GM23338 (cell line): ENCODE measurements at regions not wholly inside any gene's neighbourhood (a gene's known extent, or its start where the extent isn't known, plus 50 kb on each side); places are given as distances from the start of the nearest gene placed in this dataset.

Source experiments
- ATAC-seq: fragments of 200-7000 bp; cut with Tn5 transposase; 3 replicates; pipeline ENCODE4 v1.9.1; 2020
- DNase-seq: peaks from one replicate; pipeline ENCODE4 v3.0.0-alpha.2; 2015; ENCODE audit warnings: low spot score
- H2AFZ ChIP-seq: fragments of 200-600 bp; sonication (generic); 2 replicates; pipeline ENCODE4 v1.8.0; 2016; ENCODE audit warnings: antibody characterized with exemption, mild to moderate bottlenecking, moderate library complexity
- H3F3A ChIP-seq: fragments of 200-600 bp; sonication (generic); replicated peaks from 2 replicates; pipeline ENCODE4 v1.8.0; 2017; ENCODE audit warnings: antibody characterized with exemption, mixed run types, low read depth
- H3K27ac ChIP-seq: fragments of 200-600 bp; sonication (generic); 2 replicates; pipeline ENCODE4 v1.6.1; 2016; ENCODE audit warnings: low read depth
- H3K27me3 ChIP-seq: fragments of 200-600 bp; sonication (generic); 2 replicates; pipeline ENCODE4 v1.8.0; 2016; ENCODE audit warnings: mild to moderate bottlenecking, mixed run types, moderate library complexity; ENCODE audit not compliant: insufficient read depth
- H3K36me3 ChIP-seq: fragments of 200-600 bp; sonication (generic); 2 replicates; pipeline ENCODE4 v1.8.0; 2016; ENCODE audit warnings: mild to moderate bottlenecking; ENCODE audit not compliant: insufficient read depth
- H3K4me1 ChIP-seq: fragments of 200-600 bp; sonication (generic); 2 replicates; pipeline ENCODE4 v1.8.0; 2016; ENCODE audit warnings: mild to moderate bottlenecking, moderate library complexity; ENCODE audit not compliant: insufficient read depth
- H3K4me2 ChIP-seq: fragments of 200-600 bp; sonication (generic); 2 replicates; pipeline ENCODE4 v1.7.1; 2017; ENCODE audit warnings: mixed run types
- H3K4me3 ChIP-seq: fragments of 200-600 bp; sonication (generic); 2 replicates; pipeline ENCODE4 v1.6.1; 2016; ENCODE audit warnings: mixed run types
- H3K79me2 ChIP-seq: fragments of 200-600 bp; sonication (generic); replicated peaks from 2 replicates; pipeline ENCODE4 v1.8.0; 2017; ENCODE audit warnings: mild to moderate bottlenecking; ENCODE audit not compliant: insufficient read depth
- H3K9me2 ChIP-seq: fragments of 200-600 bp; sonication (generic); 2 replicates; pipeline ENCODE4 v1.8.0; 2017; ENCODE audit not compliant: insufficient read depth
- H4K20me1 ChIP-seq: fragments of 200-600 bp; sonication (generic); replicated peaks from 2 replicates; pipeline ENCODE4 v1.8.0; 2017; ENCODE audit warnings: mild to moderate bottlenecking; ENCODE audit not compliant: insufficient read depth
- H3K27ac Mint-ChIP-seq: 2 replicates; pipeline ENCODE4 v1.8.0; 2020; ENCODE audit warnings: inconsistent platforms, mild to moderate bottlenecking, moderate library complexity, mixed read lengths
- H3K27me3 Mint-ChIP-seq: 3 replicates; pipeline ENCODE4 v1.8.0; 2022; ENCODE audit warnings: low read depth, mild to moderate bottlenecking, moderate library complexity, mixed read lengths, inconsistent platforms; ENCODE audit not compliant: insufficient read depth, poor library complexity
- H3K36me3 Mint-ChIP-seq: 3 replicates; pipeline ENCODE4 v1.8.0; 2021; ENCODE audit warnings: low read depth, mild to moderate bottlenecking, inconsistent platforms, moderate library complexity, mixed read lengths
- H3K4me1 Mint-ChIP-seq: 3 replicates; pipeline ENCODE4 v1.8.0; 2020; ENCODE audit warnings: mild to moderate bottlenecking, inconsistent platforms, mixed read lengths
- H3K4me3 Mint-ChIP-seq: 3 replicates; pipeline ENCODE4 v1.8.0; 2021; ENCODE audit warnings: moderate library complexity, mild to moderate bottlenecking, inconsistent platforms, mixed read lengths
- H3K9me3 Mint-ChIP-seq: 3 replicates; pipeline ENCODE4 v1.8.0; 2020; ENCODE audit warnings: moderate library complexity, mild to moderate bottlenecking, inconsistent platforms, mixed read lengths
- CREB1 ChIP-seq: fragments of 250-450 bp; sonication (Bioruptor Pico); IDR thresholded peaks from 2 replicates; pipeline ENCODE4 v1.5.0; 2020; ENCODE audit warnings: low read depth, mild to moderate bottlenecking, moderate library complexity
- CTCF ChIP-seq, 2 experiments: fragments of 200-600 bp in 1 of 2; sonication (generic) in 1 of 2; conservative IDR thresholded peaks; 2 replicates each; pipeline versions ENCODE4 v1.5.1 to v1.6.1; 2016 to 2017; ENCODE audit warnings: antibody characterized with exemption in 2 of 2, low read depth in 2 of 2, mild to moderate bottlenecking in 2 of 2, moderate library complexity in 1 of 2
- ETS1 ChIP-seq: IDR thresholded peaks from 2 replicates; pipeline ENCODE4 v1.6.1; 2016; ENCODE audit warnings: antibody characterized with exemption
- EZH2 ChIP-seq: fragments of 200-600 bp; sonication (generic); IDR thresholded peaks from one replicate; pipeline ENCODE4 v1.8.0; 2017; ENCODE audit warnings: antibody characterized with exemption, mild to moderate bottlenecking, low read depth; ENCODE audit not compliant: unreplicated experiment
- EZH2phosphoT487 ChIP-seq: fragments of 200-600 bp; sonication (generic); IDR thresholded peaks from one replicate; pipeline ENCODE4 v1.8.1; 2018; ENCODE audit warnings: antibody characterized with exemption; ENCODE audit not compliant: unreplicated experiment
- JUNB ChIP-seq: IDR thresholded peaks from one replicate; pipeline ENCODE4 v1.6.1; 2016; ENCODE audit warnings: antibody characterized with exemption; ENCODE audit not compliant: unreplicated experiment
- NANOG ChIP-seq: IDR thresholded peaks from 2 replicates; pipeline ENCODE4 v1.6.1; 2016; ENCODE audit warnings: antibody characterized with exemption, borderline replicate concordance
- POLR2AphosphoS5 ChIP-seq: IDR thresholded peaks from 2 replicates; pipeline ENCODE4 v1.6.1; 2016; ENCODE audit warnings: antibody characterized with exemption, low read depth
- REST ChIP-seq: IDR thresholded peaks from one replicate; pipeline ENCODE4 v1.6.1; 2018; ENCODE audit warnings: antibody characterized with exemption; ENCODE audit not compliant: unreplicated experiment
- ZNF331 ChIP-seq: fragments of 250-450 bp; sonication (Bioruptor Pico); IDR thresholded peaks from 2 replicates; pipeline ENCODE4 v1.5.0; 2020; ENCODE audit warnings: low read depth, mild to moderate bottlenecking, moderate library complexity
- ZNF462 ChIP-seq: fragments of 250-450 bp; sonication (Bioruptor Pico); IDR thresholded peaks from 2 replicates; pipeline ENCODE4 v1.5.0; 2020; ENCODE audit warnings: mild to moderate bottlenecking, moderate library complexity

- Mint-ChIP-seq H3K27me3 (peaks cover 1% of the 10 kb centered on the region), H3K4me3 (no peak overlapping the region), H3K27ac (no peak overlapping the region), H3K36me3 (peaks cover 11% of the 10 kb centered on the region), H3K9me3 (peaks cover 15% of the 10 kb centered on the region), H3K4me1 (no peaks in the 10 kb centered on the region)
- Histone ChIP-seq H3K27ac (no peak overlapping the region), H3K4me3 (no peak overlapping the region), H3F3A (no peaks in the 10 kb centered on the region), H3K27me3 (no peaks in the 10 kb centered on the region), H3K9me2 (0 out of 2 replicates have a peak, but pooled peaks cover 3% of the 10 kb centered on the region), H3K79me2 (no peaks in the 10 kb centered on the region), H3K36me3 (peaks cover 5% of the 10 kb centered on the region; the same call in 1 of the 2 replicates), H2AFZ (no peak overlapping the region), H3K4me2 (no peak overlapping the region), H3K4me1 (no peaks in the 10 kb centered on the region), H4K20me1 (no peaks in the 10 kb centered on the region)
- no peak for DNase-seq
- TF ChIP-seq CTCF (conservative IDR thresholded peaks at IDR 0.05; ENCODE audit: low read depth in 2 of 2), result no peak
- TF ChIP-seq REST, result no peak
- TF ChIP-seq NANOG, result no peak
- TF ChIP-seq EZH2, result no peak
- no peak for TF ChIP-seq EZH2phosphoT487
- TF ChIP-seq ETS1, result no peak
- no peak for TF ChIP-seq POLR2AphosphoS5
- TF ChIP-seq ZNF331 (CRISPR knock-in tag), result no peak
- no peak for TF ChIP-seq ZNF462 (CRISPR knock-in tag)
- no peak for TF ChIP-seq JUNB
- TF ChIP-seq CREB1 (CRISPR knock-in tag), result no peak
- no peak for ATAC-seq
Observed at GRCh38 chr18:64562651-64563050, 413.8 kb upstream of the LINC00305 start.
